ENCODE measurements at regions not wholly inside any gene's neighbourhood (a gene's known extent, or its start where the extent isn't known, plus 50 kb on each side); places are given as distances from the start of the nearest gene placed in this dataset.
A peak's percentile ranks its signal among the peaks of the same experiment; 100 is the strongest.

GRCh38 chrX:45755703-45756102 lies 555.0 kb upstream of the DIPK2B start:
- TF ChIP-seq CTCF (IDR thresholded peaks at IDR 0.05) (no peak), REST (IDR thresholded peaks at IDR 0.05; ENCODE audit: insufficient read depth in 1 of 2, low read depth in 2 of 2, low read length in 1 of 2) (no peak), TCF7L2 (IDR thresholded peaks at IDR 0.05; ENCODE audit: low read depth, low read length) (no peak), POLR2AphosphoS5 (IDR thresholded peaks at IDR 0.05; ENCODE audit: low read depth, low read length) (0 out of 2 replicates have a peak, but pooled peaks have one; percentile 25)

All from Panc1 (cell line).